Right lobe of liver (tissue), 4 donors: ENCODE measurements at regions not wholly inside any gene's neighbourhood (a gene's known extent, or its start where the extent isn't known, plus 50 kb on each side); places are given as distances from the start of the nearest gene placed in this dataset.

Experiments
- CTCF ChIP-seq, 4 donors: fragments of 200-600 bp in 3 of 4; fragments of 450-650 bp in 1 of 4; IDR thresholded peaks; one replicate each; pipeline versions ENCODE4 v1.5.1 to v1.8.0; 2016 to 2022; ENCODE audit warnings: antibody characterized with exemption in 4 of 4, mild to moderate bottlenecking in 2 of 4
- POLR2A ChIP-seq: fragments of 450-650 bp; IDR thresholded peaks from one replicate; pipeline ENCODE4 v1.6.1; 2017; ENCODE audit warnings: antibody characterized with exemption, mild to moderate bottlenecking
- donor health status: DM: no; HTN: no; CAD: no.
- donor health status: DM: no; HTN: no; CAD: no.
- donor health status: DM: no; HTN: yes; CAD: no.

- TF ChIP-seq POLR2A (no peak), CTCF (IDR thresholded peaks at IDR 0.05) (no peak)
Observed at GRCh38 chr22:49334976-49335375, 492.7 kb downstream of the BRD1 start.
